ENCODE measurements at regions not wholly inside any gene's neighbourhood (a gene's known extent, or its start where the extent isn't known, plus 50 kb on each side); places are given as distances from the start of the nearest gene placed in this dataset.
"Not testable (repeated sequence)": the region's sequence is repeated elsewhere in the genome, so short reads cannot be mapped to it uniquely, and the experiment has no call there.

- DNase-seq: no peak
Measured at GRCh38 chr3:16708285-16708684, 103.1 kb upstream of the DAZL start.

DNA sequence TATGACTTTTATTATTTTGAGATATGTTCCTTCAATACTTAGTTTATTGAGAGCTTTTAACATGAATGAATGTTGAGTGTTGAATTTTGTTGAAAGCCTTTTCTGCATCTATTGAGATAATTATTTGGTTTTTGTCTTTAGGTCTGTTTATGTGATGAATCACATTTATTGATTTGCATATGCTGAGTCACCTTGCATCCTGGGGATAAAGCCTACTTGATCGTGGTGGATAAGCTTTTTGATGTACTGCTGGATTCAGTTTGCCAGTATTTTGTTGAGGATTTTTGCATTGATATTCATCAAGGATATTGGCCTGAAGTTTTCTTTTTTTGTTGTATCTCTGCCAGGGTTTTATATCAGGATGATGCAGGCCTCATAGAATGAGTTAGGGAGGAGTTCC lies 106.5 kb upstream of the DAZL start:
- not testable (repeated sequence) for DNase-seq

DNA sequence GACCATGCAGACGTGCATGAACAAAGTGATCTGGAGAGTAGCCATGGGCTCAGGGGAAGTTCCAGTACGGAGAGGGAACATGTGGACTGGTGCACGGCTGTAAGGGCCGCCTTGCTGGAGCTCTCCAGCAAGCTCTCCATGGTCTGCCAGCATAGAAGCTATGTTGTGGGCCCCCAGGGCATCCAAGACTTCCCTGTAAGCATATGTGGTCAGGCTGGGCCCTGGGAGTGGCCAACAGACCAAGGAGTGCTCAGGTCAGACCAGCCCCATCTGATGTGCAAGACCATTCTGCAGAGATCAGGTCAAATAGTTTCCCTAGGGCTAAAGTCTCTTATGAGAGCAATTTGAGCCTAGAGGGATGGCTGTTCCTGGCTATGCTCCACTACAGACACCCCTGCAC lies 110.1 kb upstream of the DAZL start:
- DNase-seq: no peak

- DNase-seq: no peak
Measured at GRCh38 chr3:16719426-16719825, 114.2 kb upstream of the DAZL start.

DNA sequence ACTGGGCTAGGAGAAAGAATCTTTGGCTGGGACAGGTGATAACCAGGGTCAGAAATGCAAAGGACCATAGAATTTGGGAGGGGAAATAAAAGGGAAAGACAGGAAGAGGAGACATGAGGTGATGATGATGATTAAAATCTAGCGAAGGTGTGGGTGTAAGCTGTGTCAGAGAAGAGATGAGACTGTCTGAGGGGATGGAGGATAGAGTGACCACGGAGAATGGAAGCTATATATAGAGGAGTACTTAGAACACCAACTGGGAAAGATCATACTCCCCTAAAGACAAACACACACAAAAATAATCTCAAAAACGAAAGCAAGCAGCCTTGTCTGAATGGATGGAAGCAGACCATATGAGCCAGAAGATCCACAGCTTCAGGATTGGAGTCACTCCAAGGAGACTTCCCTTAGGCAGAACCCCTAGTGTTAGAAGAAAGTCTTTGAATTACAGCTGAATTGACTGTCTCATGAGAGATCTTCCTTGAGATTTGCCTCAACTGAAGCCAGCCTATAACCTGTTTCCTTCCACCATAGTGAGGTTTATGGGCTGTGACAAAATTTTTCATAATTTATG lies 115.2 kb upstream of the DAZL start:
- no peak for DNase-seq

DNA sequence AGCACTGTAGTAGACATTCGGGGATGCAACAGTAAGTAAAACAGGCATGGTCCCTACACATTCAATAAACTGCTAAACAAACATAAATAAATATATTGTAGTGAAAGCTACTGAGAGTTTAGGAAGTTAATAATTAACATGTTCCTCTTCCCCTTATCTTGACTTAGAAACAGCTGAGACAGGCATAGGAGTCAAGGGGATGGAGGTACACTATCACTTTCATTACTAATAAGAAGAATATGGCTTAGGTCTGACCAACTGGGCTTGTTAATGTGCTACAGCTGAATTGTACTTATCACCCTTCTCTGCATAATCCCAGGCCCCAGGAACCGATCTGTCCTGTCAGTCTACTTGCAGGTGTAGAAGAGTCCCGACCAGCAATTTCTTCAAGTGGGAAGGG lies 116.3 kb upstream of the DAZL start:
- DNase-seq: no peak

GRCh38 chr3:16723978-16724377 lies 118.8 kb upstream of the DAZL start:
- no peak for DNase-seq

DNA sequence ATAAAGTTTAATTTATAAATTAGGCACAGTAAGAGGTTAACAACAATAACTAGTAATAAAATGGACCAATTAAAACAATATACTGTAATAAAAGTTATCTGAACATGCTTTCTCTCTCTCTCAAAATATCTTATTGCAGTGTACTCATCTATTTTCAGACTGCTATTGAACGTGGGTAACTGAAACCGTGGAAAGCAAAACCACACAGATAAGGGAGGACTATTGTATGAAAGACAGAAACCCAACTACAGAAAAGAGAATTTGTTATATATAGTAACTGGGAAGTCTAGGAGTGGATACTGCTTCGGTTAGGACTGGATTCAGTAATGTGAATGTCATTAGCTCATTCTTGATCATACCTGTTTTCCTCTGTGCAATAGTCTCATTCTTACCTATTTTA lies 119.3 kb upstream of the DAZL start:
- no peak for DNase-seq

- no peak for DNase-seq
Measured at GRCh38 chr3:16725972-16726371, 120.7 kb upstream of the DAZL start.

- no peak for DNase-seq
Measured at GRCh38 chr3:16728770-16729745, 123.8 kb upstream of the DAZL start.

- DNase-seq: no peak
Measured at GRCh38 chr3:16738451-16738850, 133.2 kb upstream of the DAZL start.

DNA sequence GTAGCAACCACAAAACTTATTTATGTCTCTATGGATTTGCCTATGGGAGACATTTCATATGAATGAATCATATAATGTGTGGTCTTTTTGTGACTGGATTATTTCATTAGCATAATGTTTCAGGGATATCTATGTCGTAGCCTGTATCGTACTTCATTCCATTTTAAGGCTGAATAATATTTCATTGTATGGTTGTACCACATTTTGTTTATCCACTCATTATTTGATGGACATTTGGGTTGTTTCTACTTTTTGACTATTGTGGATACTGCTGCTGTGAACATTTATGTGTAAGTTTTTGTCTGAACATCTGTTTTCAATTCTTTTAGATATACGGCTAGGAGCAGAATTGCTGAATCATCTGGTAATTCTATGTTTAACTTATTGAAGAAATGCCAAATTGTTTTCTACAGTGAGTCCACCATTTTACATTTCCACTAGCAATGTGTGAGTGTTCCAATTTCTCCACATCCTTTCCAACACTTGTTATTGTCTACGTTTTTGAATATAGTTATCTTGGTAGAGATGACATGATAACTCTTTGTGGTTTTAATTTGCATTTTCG lies 134.4 kb upstream of the DAZL start:
- DNase-seq: no peak

- no peak for DNase-seq
Measured at GRCh38 chr3:16740515-16740914, 135.3 kb upstream of the DAZL start.

DNA sequence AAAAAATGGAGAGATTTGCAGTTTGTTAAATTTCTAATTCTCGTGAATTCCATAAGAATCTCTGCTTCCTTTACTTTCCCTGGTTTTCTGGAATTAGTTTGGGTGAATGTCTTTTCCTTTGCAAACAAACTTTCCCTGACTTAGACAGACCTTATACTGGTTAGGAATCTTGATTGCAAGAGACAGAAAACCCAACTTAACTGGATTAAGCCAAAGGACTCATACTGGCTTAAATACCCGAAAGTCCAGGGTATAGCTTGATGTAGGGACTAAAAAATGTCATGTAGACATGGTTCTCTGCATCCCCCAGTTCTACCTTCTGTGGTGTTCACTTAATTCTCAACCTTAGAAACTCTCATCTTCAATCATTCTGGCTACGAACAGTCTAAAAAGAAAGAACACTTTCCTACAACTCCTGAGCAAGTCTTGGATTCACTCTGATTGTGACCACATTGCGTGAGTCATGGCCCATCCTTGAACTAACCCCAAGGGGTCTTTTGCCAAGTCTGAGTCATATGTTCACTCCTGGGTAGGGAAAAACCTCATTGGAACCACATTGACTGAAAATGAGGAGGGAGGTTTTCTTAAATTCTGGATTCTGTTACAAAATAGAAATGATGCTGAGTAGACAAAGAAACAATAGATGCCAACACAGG lies 136.0 kb upstream of the DAZL start:
- no peak for DNase-seq

- DNase-seq: no peak
Measured at GRCh38 chr3:16741890-16742289, 136.7 kb upstream of the DAZL start.

GRCh38 chr3:16743276-16743675 lies 138.1 kb upstream of the DAZL start:
- DNase-seq: no peak

DNA sequence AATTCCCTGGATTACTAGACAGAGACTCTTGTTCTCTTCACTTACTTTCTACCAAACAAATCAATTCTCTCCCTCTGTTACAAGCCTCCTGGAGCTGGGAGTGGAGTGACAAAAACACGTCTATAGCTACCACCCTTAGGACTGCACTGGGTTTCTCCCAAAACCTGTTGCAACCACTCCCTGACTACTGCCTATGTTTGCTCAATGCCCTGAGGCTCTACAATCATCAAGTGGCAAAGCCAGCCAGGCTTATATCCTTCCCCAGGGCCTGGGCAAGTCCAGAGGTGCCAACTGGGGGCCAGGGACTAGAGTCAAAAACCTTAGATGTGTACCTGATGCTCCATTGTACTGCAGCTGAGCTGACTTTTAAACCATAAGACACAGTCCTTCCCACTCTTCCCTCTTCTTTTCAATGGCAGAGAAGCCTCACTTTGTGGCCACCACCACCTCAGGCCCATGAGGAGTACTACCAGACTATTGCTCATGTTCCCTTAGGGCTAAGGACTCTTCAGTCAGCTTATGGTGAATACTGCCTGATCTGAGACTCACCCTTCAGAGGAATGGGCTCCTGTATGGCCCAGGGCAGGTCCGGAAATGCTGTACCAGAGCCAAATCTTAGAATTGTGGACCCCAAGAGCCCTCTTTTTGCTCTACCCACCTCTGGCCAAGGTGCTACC lies 125.4 kb upstream of the PLCL2 start:
- no peak for DNase-seq

GRCh38 chr3:16761571-16761970 lies 123.2 kb upstream of the PLCL2 start:
- no peak for DNase-seq

- no peak for DNase-seq
Measured at GRCh38 chr3:16765661-16766060, 119.1 kb upstream of the PLCL2 start.

DNA sequence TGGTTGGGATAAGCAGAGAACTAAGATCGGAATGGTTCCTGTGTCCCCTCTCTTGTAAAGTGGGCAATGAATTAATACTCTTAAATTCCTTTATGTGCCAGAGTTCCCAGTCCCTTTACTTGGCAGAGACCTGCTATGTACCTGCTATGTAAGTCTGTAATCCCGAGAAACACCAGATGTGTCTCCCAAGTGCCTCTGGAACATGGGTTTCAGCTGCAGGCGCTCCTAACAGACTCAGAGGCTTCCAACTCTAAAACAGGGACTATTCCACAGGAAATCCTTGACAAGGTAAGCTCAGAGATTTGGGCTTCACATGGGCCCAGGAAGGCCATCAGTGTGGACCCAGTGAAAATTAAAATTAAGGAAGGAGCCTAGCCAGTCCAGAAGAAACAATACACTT lies 117.7 kb upstream of the PLCL2 start:
- no peak for DNase-seq

DNA sequence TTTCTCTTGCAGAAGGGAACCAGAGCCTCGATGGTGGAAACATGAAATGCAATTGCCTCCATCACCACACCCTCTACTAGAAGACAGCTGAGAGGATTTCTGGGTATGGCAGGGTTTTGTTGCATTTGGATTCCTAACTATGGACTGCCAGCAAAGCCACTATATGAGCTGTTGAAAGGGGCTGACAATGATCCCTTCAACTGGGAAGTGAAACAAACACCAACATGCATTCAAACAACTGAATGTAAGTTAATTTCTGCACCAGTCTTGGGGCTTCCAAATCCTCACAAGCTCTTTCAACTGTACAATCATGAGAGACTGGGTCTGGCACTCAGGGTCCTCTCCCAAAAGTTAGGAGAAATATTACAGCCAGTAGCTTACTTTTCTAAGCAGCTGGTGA lies 116.7 kb upstream of the PLCL2 start:
- DNase-seq: no peak

DNA sequence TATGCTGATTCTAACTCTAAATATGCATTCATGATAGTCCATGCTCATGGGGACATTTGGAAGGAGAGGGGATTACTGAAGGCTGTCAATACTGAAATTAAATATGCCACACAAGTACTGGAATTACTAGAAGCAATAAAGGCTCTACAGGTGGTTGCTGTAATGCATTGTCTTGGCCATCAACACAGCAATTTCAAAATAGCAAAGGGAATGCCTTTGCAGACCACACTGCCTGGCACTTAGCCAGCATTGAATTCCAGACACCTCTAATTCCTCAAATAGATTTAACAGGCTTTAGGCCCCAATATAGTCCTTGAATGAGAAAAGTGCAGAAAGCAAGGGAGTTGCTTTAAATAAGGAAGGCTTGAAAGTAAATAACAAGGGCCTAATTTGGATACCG lies 115.8 kb upstream of the PLCL2 start:
- no peak for DNase-seq

GRCh38 chr3:16769525-16769924 lies 115.2 kb upstream of the PLCL2 start:
- DNase-seq: no peak

All from NCI-H1930 (cell line).